ENCODE measurements at regions not wholly inside any gene's neighbourhood (a gene's known extent, or its start where the extent isn't known, plus 50 kb on each side); places are given as distances from the start of the nearest gene placed in this dataset.

DNA sequence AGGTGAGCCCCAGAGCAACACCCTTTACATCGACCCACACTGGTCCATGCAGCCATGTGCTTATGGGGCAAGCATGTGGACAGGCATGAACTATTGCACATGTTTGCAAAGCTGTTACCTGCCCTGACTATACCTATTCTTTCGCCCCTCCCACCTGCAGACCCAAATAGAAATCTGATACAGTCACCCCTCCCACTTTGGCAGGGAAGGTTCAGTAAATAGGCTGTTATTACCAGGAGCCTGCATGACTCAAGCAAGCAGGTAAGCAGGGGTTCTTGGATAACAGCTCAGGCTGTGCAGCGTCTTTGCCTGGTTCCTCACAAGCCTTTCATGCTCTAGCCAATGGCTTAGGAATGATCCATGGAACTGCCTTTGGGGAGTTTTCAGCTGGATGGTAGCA lies 122.7 kb upstream of the DIPK2B start:
- TF ChIP-seq, protein P1, sequence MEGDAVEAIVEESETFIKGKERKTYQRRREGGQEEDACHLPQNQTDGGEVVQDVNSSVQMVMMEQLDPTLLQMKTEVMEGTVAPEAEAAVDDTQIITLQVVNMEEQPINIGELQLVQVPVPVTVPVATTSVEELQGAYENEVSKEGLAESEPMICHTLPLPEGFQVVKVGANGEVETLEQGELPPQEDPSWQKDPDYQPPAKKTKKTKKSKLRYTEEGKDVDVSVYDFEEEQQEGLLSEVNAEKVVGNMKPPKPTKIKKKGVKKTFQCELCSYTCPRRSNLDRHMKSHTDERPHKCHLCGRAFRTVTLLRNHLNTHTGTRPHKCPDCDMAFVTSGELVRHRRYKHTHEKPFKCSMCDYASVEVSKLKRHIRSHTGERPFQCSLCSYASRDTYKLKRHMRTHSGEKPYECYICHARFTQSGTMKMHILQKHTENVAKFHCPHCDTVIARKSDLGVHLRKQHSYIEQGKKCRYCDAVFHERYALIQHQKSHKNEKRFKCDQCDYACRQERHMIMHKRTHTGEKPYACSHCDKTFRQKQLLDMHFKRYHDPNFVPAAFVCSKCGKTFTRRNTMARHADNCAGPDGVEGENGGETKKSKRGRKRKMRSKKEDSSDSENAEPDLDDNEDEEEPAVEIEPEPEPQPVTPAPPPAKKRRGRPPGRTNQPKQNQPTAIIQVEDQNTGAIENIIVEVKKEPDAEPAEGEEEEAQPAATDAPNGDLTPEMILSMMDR (IDR thresholded peaks at IDR 0.05; ENCODE audit: insufficient read depth, low read depth, low read length), result no peak
- Histone ChIP-seq H3K4me3 (ENCODE audit: low read depth, low read length) (no peak overlapping the region), H3K27me3 (ENCODE audit: control insufficient read depth, insufficient read depth, low read length) (no peaks in the 10 kb centered on the region), H3K36me3 (ENCODE audit: control insufficient read depth, insufficient read depth, low read length) (no peaks in the 10 kb centered on the region)
- CTCF ChIA-PET, result interaction anchor here (0.9 to 1.7 kb wide), 7 partner anchors 156 to 1085 kb away, joined by 3 to 6 read pairs (median 4); no protein-coding TSS in a partner anchor
- DNase-seq (ENCODE audit: low read depth), result no peak
- POLR2A ChIA-PET, result no interaction called here

DNA sequence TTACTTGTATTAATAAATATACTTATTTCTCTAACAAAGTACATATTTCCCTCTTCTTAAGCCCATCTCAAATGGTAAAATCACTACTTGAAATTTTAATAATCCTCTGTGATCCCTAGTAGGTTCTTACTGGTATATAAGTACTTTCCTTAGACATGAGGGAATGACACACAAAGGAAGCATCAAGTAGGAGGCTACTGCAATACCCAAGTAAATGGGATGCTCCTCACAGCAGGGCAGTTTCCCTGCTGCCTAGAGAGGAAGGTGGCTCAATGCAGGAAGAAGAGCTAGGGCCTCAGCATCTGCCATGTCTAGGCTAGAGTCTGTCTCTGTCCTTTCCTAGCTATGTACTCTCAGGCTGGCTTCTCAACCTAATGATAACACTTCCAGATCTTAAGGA lies 122.1 kb upstream of the DIPK2B start:
- POLR2A ChIA-PET, result no interaction called here
- CTCF ChIA-PET, result interaction anchor here (0.6 to 1.7 kb wide), 15 partner anchors 12 to 1086 kb away, joined by 3 to 7 read pairs (median 3); no protein-coding TSS in a partner anchor
- DNase-seq (ENCODE audit: low read depth), result no peak
- no peak overlapping the region for H3K4me3 ChIP-seq (ENCODE audit: low read depth, low read length)
- no peaks in the 10 kb centered on the region for H3K27me3 ChIP-seq (ENCODE audit: control insufficient read depth, insufficient read depth, low read length)
- TF ChIP-seq, protein P1 (IDR thresholded peaks at IDR 0.05; ENCODE audit: insufficient read depth, low read depth, low read length), result no peak
- no peaks in the 10 kb centered on the region for H3K36me3 ChIP-seq (ENCODE audit: control insufficient read depth, insufficient read depth, low read length)

DNA sequence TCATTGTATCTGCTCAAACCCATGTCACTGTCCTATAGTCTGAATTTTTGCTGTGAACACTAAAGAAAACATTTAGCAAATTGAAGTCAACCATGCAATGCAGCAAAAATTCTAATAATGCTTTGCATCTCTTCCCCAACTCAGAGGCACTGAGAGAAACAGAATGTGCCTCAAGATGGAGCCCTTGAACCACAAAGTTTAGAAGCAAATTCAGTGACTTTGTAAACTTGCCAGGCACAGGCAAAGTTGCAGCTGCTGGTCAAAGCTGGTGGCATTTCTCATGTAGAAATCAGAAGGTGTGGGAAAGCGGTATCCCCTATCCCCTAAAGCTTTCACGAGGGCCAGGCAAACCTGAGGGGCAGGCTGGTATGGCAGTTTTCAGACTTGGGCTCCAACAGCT lies 121.7 kb upstream of the DIPK2B start:
- H3K4me3 ChIP-seq (ENCODE audit: low read depth, low read length), result no peak overlapping the region
- no peaks in the 10 kb centered on the region for H3K36me3 ChIP-seq (ENCODE audit: control insufficient read depth, insufficient read depth, low read length)
- no peak for DNase-seq (ENCODE audit: low read depth)
- TF ChIP-seq, protein P1 (IDR thresholded peaks at IDR 0.05; ENCODE audit: insufficient read depth, low read depth, low read length), result peak; percentile 51
- no peaks in the 10 kb centered on the region for H3K27me3 ChIP-seq (ENCODE audit: control insufficient read depth, insufficient read depth, low read length)
- POLR2A ChIA-PET, result no interaction called here
- CTCF ChIA-PET, result interaction anchor here (0.6 to 1.7 kb wide), 17 partner anchors 12 to 1086 kb away, joined by 3 to 7 read pairs (median 3); no protein-coding TSS in a partner anchor

DNA sequence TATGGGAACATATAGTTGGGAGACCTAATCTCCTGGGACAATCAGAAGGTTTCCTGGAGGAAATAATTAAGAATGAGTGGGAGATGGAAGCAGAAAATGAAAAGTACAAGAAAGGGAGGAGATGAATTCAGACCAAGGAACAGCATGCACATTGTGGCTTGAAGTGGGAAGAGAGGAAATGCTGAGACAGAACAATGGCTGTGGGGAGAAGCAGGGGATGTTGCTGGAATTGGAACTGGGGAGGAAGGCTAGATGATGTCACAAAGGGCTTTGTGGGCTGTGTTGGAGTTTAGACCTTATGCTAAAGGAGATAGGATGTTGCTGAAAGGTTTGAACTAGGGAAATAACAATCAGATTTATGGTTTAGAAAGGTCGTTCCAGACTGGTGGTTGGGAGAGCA lies 119.5 kb upstream of the DIPK2B start:
- TF ChIP-seq, protein P1 (IDR thresholded peaks at IDR 0.05; ENCODE audit: insufficient read depth, low read depth, low read length), result no peak
- no peak for DNase-seq (ENCODE audit: low read depth)
- Histone ChIP-seq H3K4me3 (ENCODE audit: low read depth, low read length) (no peak overlapping the region), H3K36me3 (ENCODE audit: control insufficient read depth, insufficient read depth, low read length) (no peaks in the 10 kb centered on the region), H3K27me3 (ENCODE audit: control insufficient read depth, insufficient read depth, low read length) (no peaks in the 10 kb centered on the region)
- ChIA-PET CTCF (no interaction called here), POLR2A (no interaction called here)

DNA sequence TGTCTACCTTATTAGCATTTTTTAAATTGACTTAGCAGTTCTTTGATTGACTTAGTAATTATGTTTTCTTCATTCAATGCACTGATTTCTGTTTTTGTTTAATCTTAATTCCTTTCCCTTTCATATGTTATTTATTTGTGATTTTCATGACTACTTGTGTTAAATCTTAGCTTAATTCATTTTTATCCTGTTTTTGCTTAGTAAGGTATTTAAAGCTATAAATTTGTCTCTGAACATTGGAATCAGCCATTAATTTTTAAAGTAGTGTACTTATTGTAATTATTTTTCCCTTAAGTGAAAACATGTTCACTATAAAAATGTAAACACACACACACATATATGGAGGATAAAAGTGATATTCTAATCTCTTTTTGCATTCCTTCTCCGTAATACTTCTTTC lies 109.1 kb upstream of the DIPK2B start:
- TF ChIP-seq, protein P1 (IDR thresholded peaks at IDR 0.05; ENCODE audit: insufficient read depth, low read depth, low read length), result no peak
- Histone ChIP-seq H3K4me3 (ENCODE audit: low read depth, low read length) (no peak overlapping the region), H3K36me3 (ENCODE audit: control insufficient read depth, insufficient read depth, low read length) (no peaks in the 10 kb centered on the region), H3K27me3 (ENCODE audit: control insufficient read depth, insufficient read depth, low read length) (no peaks in the 10 kb centered on the region)
- POLR2A ChIA-PET, result no interaction called here
- no peak for DNase-seq (ENCODE audit: low read depth)
- CTCF ChIA-PET, result interaction anchor here (1.5 kb wide), 1 partner anchor 12 kb away, joined by 3 read pairs; no protein-coding TSS in a partner anchor

Data from BJ (cell line).